Choroid plexus epithelial cell (primary cell): ENCODE measurements at regions not wholly inside any gene's neighbourhood (a gene's known extent, or its start where the extent isn't known, plus 50 kb on each side); places are given as distances from the start of the nearest gene placed in this dataset.

Experiments used
- DNase-seq: peaks from one replicate; pipeline ENCODE4 v3.0.0-alpha.2; 2010; ENCODE audit warnings: low read depth
- H3K4me3 ChIP-seq: 2 replicates; pipeline ENCODE4 v1.5.1; 2011; ENCODE audit warnings: low read depth, mild to moderate bottlenecking, control low read depth, low read length, moderate library complexity
- CTCF ChIP-seq: conservative IDR thresholded peaks from 2 replicates; pipeline ENCODE4 v1.5.1; 2011; ENCODE audit warnings: low read depth, mild to moderate bottlenecking, control low read depth, inconsistent platforms, low read length, moderate library complexity

GRCh38 chr1:237976331-237976730, 85.6 kb upstream of the ZP4 start:
- TF ChIP-seq CTCF: no peak
- no peak overlapping the region for H3K4me3 ChIP-seq
- DNase-seq: no peak

- H3K4me3 ChIP-seq: no peak overlapping the region
- no peak for TF ChIP-seq CTCF
- no peak for DNase-seq
These were observed 85.2 kb upstream of the ZP4 start for GRCh38 chr1:237975903-237976302.

- no peak overlapping the region for H3K4me3 ChIP-seq
- DNase-seq: no peak
- no peak for TF ChIP-seq CTCF
These were observed 84.7 kb upstream of the ZP4 start for GRCh38 chr1:237975376-237975775.

GRCh38 chr1:237972186-237972585, 81.5 kb upstream of the ZP4 start:
- TF ChIP-seq CTCF: no peak
- H3K4me3 ChIP-seq: no peak overlapping the region
- no peak for DNase-seq

GRCh38 chr1:237962985-237963384, 72.3 kb upstream of the ZP4 start:
- DNase-seq: no peak
- no peak overlapping the region for H3K4me3 ChIP-seq
- TF ChIP-seq CTCF: no peak

- no peak overlapping the region for H3K4me3 ChIP-seq
- no peak for DNase-seq
- TF ChIP-seq CTCF: no peak
These were observed 71.0 kb upstream of the ZP4 start for GRCh38 chr1:237961754-237962153.

GRCh38 chr1:237959838-237960237, 69.1 kb upstream of the ZP4 start:
- no peak for TF ChIP-seq CTCF
- no peak for DNase-seq
- no peak overlapping the region for H3K4me3 ChIP-seq
